ENCODE measurements at regions not wholly inside any gene's neighbourhood (a gene's known extent, or its start where the extent isn't known, plus 50 kb on each side); places are given as distances from the start of the nearest gene placed in this dataset.

- Histone ChIP-seq H3K4me1 (ENCODE audit: control insufficient read depth, insufficient read depth, low read length) (no peaks in the 10 kb centered on the region), H2AFZ (ENCODE audit: control insufficient read depth, low read depth, low read length) (no peak overlapping the region), H3K4me2 (ENCODE audit: control insufficient read depth, insufficient read depth) (no peak overlapping the region), H3K36me3 (ENCODE audit: control insufficient read depth in 2 of 2, insufficient read depth in 2 of 2, low read length in 1 of 2) (no peaks in the 10 kb centered on the region), H3K4me3 (no peak overlapping the region), H3K9ac (ENCODE audit: control insufficient read depth, insufficient read depth, low read length) (no peak overlapping the region), H3K27me3 (replicated peaks in 1 of 2; ENCODE audit: control insufficient read depth in 2 of 2, insufficient read depth in 2 of 2, low read length in 1 of 2) (no peaks in the 10 kb centered on the region), H3K27ac (ENCODE audit: control insufficient read depth, insufficient read depth) (no peak overlapping the region), H3K9me3 (replicated peaks; ENCODE audit: control insufficient read depth, insufficient read depth, low read length) (no peaks in the 10 kb centered on the region), H4K20me1 (ENCODE audit: control insufficient read depth, insufficient read depth) (no peaks in the 10 kb centered on the region), H3K79me2 (ENCODE audit: control insufficient read depth, insufficient read depth, low read length) (no peaks in the 10 kb centered on the region)
- no peak for ATAC-seq
- WGBS (ENCODE audit: insufficient coverage, insufficient replicate concordance, low lambda C conversion rate, missing lambda C conversion rate): 45% methylated on average over 9 of the region's 9 CpGs
- DNase-seq (ENCODE audit: low read depth, low spot score): no peak
- BruUV-seq (replicated peaks): no TSS peak
- FAIRE-seq: no peak
- intact Hi-C loops (cut with micrococcal nuclease; ENCODE audit: unreplicated experiment): no loop called here
- TF ChIP-seq ZNF384 (IDR thresholded peaks at IDR 0.05; ENCODE audit: borderline replicate concordance, low read depth, low read length) (no peak), NKRF (conservative IDR thresholded peaks at IDR 0.05) (no peak), ZNF207 (IDR thresholded peaks at IDR 0.05; ENCODE audit: borderline replicate concordance) (no peak), MAX (IDR thresholded peaks at IDR 0.05; ENCODE audit: low read depth, low read length) (no peak), ZBTB40 (IDR thresholded peaks at IDR 0.05; ENCODE audit: borderline replicate concordance) (no peak)
- POLR2A ChIA-PET: no interaction called here
- RAD21 ChIA-PET (ENCODE audit: unreplicated experiment): no interaction called here
- CTCF ChIA-PET: no interaction called here
- in situ Hi-C loops (cut with MboI): no loop called here
- SMC1A ChIA-PET (ENCODE audit: uncharacterized antibody, unreplicated experiment): no interaction called here
These were observed 77.9 kb upstream of the OR5AK2 start for GRCh38 chr11:56910785-56911184.

All from GM12878 (cell line).